CD4-positive, alpha-beta T cell treated with Interferon gamma for 1 hour (primary cell): ENCODE measurements at regions not wholly inside any gene's neighbourhood (a gene's known extent, or its start where the extent isn't known, plus 50 kb on each side); places are given as distances from the start of the nearest gene placed in this dataset.
A peak's percentile ranks its signal among the peaks of the same experiment; 100 is the strongest.
"Not testable (repeated sequence)": the region's sequence is repeated elsewhere in the genome, so short reads cannot be mapped to it uniquely, and the experiment has no call there.

Experiments
- DNase-seq: peaks from one replicate; pipeline ENCODE4 v3.0.0-alpha.2; 2020

- no peak for DNase-seq
Observed at GRCh38 chr1:89436856-89437255, 73.0 kb downstream of the GBP6 start.

DNA sequence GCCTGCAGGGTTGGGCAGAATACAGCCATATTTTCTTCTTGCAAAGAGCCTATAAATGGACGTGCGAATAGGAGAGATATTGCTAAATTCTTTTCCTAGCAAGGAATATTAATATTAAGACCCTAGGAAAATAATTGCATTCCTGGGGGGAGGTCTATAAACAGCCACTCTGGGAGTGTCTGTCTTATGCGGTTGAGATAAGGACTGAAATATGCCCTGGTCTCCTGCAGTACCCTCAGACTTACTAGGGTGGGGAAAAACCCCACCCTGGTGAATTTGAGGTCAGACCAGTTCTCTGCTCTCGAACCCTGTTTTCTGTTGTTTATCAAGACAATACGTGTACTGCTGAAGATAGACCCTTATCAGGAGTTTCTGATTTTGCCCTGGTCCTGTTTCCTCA lies 74.4 kb downstream of the GBP6 start:
- DNase-seq, result not testable (repeated sequence)

GRCh38 chr1:89440911-89441310 lies 77.1 kb downstream of the GBP6 start:
- no peak for DNase-seq

DNA sequence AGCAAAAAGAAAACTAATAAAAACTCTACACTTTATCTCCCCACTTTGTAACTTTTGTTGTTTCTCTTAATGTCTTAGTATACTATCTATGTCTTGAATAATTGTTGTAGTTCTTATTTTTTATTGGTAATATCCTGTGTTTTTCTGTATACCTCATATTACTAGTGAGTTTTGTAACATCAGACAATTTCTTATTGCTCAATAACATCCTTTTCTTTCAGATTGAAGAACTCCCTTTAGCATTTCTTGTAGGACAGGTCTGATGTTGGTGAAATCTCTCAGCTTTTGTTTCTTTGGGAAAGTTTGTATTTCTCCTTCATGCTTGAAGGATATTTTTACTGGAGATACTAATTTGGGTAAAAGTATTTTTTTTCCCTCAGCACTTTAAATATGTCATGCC lies 79.8 kb upstream of the LRRC8B start:
- no peak for DNase-seq

- no peak for DNase-seq
Observed at GRCh38 chr1:89451011-89451410, 73.6 kb upstream of the LRRC8B start.

DNA sequence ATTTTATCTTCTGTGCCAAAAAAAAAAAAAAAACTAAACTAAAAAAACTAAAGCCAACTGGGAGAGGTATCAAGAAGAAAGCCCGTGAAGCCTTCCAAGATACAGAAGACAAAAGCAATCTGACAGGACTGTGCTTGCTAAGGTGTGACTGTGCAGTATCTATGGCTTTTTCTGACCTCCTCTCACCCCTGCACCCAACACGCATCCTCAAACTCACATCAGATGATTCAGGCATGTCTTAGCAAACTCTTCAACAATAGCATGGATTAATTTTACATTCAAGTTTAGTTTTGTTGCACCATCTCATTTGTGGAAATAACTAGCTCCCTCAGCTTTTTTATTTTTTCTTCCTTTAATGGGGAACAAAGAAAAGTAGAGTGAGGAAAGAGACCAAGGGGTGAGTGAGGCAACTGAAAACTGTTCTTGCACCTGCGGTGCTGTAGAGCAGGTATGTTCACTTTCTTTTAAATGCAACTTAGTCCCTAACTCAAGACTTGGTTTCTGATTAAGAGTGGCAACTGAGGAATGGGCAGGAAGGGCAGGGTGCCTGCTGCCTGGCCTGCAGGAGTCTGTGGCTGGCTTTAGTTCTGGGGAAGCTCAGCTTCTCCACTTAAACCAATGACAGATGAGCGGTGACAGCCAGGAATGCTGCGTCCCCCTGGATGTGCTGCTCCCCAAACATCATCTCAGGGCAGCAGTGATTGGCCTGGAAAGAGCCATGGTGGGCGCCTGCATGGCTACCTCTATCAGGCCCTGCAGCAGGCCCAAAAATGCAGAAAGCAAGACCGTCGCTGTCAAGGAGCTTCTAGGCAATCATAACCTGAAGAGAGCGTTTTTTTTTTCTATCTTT lies 71.3 kb upstream of the LRRC8B start:
- DNase-seq, result no peak

- peak; percentile 37 for DNase-seq
Observed at GRCh38 chr1:89454845-89455521, 69.6 kb upstream of the LRRC8B start.

- no peak for DNase-seq
Observed at GRCh38 chr1:89457046-89457445, 67.6 kb upstream of the LRRC8B start.

DNA sequence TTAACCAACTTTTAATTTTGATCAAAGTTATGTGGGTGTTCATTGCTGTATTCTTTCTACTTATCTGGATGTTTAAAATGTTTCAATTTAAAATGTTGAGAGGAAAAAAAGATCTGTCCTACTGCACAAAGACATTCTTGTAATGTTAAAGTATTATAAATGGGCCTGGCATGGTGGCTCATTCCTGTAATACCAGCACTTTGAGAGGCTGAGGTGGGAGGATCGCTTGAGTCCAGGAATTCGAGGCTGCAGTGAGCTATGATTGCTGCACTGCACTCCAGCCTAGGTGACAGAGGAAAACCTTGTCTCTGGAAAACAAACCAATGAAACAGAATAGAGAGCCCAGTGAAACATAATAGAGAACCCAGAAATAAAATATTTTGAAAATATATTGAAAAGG lies 65.5 kb upstream of the LRRC8B start:
- no peak for DNase-seq

DNA sequence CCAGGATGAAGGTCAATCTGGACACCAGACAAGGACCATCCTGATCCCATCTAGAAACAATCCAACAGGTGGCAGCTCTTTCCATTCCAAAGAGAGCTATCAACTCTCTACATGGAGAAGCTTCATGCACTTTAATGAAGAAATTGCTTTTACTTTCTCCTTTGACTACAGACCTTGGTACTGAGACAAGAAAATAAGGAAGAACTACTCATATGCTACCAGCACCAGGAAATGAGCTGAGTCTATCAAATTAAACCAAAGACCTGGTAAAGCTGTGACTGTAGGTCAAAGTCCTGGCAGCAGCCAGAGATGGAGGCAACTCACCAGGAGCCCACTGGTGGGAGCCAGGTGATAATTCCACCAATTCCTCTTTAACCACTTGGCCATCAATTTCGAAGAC lies 64.3 kb upstream of the LRRC8B start:
- DNase-seq, result no peak

DNA sequence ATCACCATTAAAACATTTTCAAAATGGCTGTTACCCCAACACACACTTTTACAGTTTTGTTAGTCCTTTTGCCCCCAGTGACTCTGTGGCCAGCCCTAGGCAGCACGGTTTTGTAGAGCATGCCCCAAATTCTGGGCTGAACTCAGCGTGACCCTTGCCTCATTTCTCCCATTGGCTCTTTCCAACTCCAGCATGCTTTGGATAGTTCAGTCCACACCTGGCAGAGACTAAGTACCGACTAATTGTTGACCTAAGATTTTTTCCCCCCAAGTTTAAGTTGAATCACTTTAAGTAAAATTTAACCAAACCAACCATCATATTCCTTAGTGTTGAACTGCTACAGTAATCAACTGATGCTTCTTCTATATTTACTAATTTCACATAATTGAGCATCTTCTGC lies 62.4 kb upstream of the LRRC8B start:
- no peak for DNase-seq

DNA sequence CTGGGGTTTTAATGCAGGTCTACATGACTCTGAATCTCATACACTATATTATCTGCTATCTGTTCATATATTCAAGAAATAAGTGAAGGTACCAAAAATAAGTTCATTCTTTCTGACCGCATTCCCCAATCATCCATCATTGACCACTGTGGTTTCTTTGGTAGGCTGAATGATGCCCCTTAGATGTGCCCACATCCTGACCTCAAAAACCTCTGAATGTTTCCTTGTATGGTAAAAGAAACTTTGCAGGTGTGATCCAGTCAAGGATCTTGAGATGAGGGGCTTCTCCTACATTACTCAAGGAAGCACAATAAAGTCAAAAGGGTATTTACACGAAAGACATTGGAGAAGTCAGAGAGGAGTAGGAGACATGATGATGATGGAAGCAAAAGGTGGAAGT lies 60.6 kb upstream of the LRRC8B start:
- no peak for DNase-seq

GRCh38 chr1:89465201-89465600 lies 59.4 kb upstream of the LRRC8B start:
- no peak for DNase-seq

- DNase-seq, result no peak
Observed at GRCh38 chr1:89466307-89466930, 58.2 kb upstream of the LRRC8B start.

GRCh38 chr1:89472253-89472652 lies 52.4 kb upstream of the LRRC8B start:
- no peak for DNase-seq

- no peak for DNase-seq
Observed at GRCh38 chr1:89472886-89473417, 51.7 kb upstream of the LRRC8B start.
